NB4 (cell line): ENCODE measurements at regions not wholly inside any gene's neighbourhood (a gene's known extent, or its start where the extent isn't known, plus 50 kb on each side); places are given as distances from the start of the nearest gene placed in this dataset.
"Not testable (repeated sequence)": the region's sequence is repeated elsewhere in the genome, so short reads cannot be mapped to it uniquely, and the experiment has no call there.

Source experiments
- CTCF ChIP-seq: IDR thresholded peaks from one replicate; pipeline ENCODE4 v1.5.1; 2012; ENCODE audit warnings: low read depth, low read length
- POLR2A ChIP-seq: IDR thresholded peaks from 2 replicates; pipeline ENCODE4 v1.6.1; 2011; ENCODE audit warnings: mild to moderate bottlenecking; ENCODE audit not compliant: insufficient read length; ENCODE audit errors: extremely low read depth

GRCh38 chr10:56155091-56155513 lies 206.0 kb downstream of the ZWINT start:
- not testable (repeated sequence) for TF ChIP-seq CTCF, POLR2A
